ENCODE measurements at regions not wholly inside any gene's neighbourhood (a gene's known extent, or its start where the extent isn't known, plus 50 kb on each side); places are given as distances from the start of the nearest gene placed in this dataset.

- no peak for DNase-seq (ENCODE audit: extremely low read depth, low read depth)
These were observed 58.8 kb upstream of the KCTD3 start for GRCh38 chr1:215508311-215508710.
